Activated T-cell treated with anti-CD3 and anti-CD28 coated beads, Interleukin-2, amount 50 U/mL, for 1 hour (primary cell): ENCODE measurements at regions not wholly inside any gene's neighbourhood (a gene's known extent, or its start where the extent isn't known, plus 50 kb on each side); places are given as distances from the start of the nearest gene placed in this dataset.

Experiments used
- DNase-seq: peaks from one replicate; pipeline ENCODE4 v3.0.0-alpha.2; 2020

- no peak for DNase-seq
These were observed 289.6 kb downstream of the METTL4 start for GRCh38 chr18:2281523-2282199.

DNA sequence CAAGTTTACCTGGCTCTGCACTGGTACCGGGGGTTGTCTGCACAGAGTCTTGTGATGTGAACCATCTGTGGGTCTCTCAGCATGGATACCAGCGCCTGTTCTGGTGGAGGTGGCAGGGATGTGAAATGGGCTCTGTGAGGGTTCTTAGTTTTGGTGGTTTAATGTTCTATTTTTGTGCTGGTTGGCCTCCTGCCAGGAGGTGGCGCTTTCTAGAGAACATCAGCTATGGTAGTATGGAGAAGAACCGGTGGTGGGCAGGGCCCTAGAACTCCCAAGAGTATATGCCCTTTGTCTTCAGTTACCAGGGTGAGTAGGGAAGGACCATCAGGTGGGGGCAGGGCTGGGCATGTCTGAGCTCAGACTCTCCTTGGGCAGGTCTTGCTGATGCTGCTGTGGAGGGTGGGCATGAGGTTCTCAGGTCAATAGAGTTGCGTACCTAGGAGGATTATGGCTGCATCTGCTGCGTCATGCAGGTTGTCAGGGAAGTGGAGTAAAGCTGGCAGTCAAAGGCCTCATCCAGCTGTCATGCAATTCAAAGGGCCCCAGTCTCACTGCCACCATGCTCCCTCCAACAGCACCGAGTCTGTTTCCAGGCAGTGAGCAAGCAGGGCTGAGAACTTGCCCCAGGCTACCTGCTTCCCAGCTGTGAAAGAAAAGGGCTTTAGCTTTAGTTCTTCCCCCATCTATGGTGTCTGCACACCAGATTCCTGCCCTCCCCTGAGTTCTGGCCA, 278.0 kb downstream of the METTL4 start:
- no peak for DNase-seq

DNA sequence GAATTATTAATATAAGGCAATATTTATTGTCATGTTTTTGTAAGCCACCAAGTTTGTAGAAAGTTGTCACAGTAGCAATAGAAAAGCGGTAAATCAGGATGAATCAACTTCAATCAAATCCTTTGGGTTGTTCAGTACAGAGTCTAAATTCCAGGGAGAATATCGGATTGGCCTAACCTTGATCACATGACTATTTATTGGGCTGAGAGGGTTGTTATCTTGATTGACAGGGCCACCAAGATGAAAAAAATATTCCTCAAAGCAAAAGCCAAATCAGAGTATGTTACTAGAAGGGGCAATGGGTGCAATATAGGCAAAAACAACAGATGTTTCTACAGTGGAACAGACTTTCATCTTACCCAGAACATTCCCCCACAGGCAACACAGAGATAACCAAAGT, 270.0 kb downstream of the METTL4 start:
- no peak for DNase-seq

DNA sequence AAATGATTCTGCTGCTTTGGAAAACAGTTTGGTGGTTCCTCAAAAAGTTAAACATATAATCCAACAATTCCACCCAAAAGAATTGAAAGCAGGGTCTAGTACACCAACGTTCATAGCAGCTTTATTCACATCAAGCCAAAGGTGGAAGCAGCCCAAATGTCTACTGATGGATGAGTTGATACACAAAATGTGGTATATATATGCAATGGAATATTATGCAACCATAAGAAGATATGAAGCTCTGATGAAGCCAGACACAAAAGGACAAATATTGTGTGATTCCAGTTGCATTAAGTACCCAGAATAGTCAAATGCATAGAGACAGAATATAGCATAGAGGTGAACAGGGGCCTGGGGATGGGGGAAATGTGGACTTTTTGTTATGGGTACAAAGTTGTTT, 269.3 kb downstream of the METTL4 start:
- DNase-seq, result no peak

DNA sequence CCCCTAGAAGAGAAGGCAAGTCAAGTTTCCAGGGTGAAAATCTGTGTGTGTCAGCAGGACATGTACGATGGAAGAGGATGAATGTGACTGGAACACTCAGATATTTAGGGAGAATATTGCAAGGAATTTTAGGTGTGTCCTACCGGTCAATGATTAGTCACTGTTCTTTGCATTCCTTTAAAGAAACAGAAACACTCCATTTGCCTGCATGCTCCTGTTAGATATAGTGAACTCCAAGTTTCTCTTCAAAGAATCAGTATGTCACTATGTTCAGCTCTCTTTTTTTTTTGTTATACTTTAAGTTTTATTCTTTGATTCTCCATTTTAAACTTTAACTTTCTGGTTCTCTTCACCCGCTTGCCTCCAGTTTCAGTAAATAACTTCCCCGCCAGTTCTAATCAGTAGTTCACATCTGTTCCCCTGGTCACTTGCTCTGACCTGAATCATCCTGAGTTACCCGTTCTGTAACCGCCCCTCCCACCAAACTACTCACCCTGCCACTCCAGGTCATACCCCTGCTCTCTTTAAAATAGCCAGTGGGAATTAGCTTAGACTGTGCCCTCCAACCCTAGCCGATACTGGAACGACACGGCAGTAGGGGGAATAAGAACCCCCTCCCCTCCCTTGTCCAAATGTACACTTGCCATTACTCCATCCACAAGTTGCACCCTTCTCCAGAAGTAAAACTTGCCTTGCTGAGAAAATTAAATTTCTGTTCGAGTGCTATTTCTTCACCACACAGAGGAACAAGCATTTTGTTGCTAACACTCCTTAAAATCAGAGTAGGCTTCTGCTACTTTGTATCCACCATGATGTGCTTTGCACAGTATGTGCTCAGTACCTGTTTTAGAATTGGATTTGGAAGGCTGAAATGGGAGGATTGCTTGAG, 268.4 kb downstream of the METTL4 start:
- no peak for DNase-seq

GRCh38 chr18:2303517-2304238, 267.6 kb downstream of the METTL4 start:
- no peak for DNase-seq

GRCh38 chr18:2304378-2305175, 266.7 kb downstream of the METTL4 start:
- DNase-seq, result no peak

- no peak for DNase-seq
These were observed 264.7 kb downstream of the METTL4 start for GRCh38 chr18:2306606-2307005.

GRCh38 chr18:2310886-2311285, 260.4 kb downstream of the METTL4 start:
- no peak for DNase-seq

GRCh38 chr18:2312440-2312839, 258.9 kb downstream of the METTL4 start:
- DNase-seq, result no peak

DNA sequence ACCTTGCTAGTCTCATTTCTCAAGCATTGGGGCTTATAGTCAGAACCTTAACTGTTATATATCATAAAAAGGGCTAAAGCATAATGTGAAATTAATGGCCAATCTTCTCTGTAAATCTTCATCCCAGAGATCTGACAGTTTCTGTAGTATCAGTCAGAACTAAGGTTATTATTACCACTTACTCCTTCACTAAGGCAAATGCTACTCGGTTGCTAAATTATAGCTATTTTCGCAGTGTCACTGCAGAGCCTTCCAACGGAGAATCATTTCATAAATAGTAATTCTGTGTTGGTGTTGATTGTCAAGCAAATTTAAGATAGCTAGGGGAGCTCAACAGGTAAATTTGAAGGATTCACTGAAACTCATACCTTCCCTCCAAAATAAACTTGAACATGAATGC, 258.0 kb downstream of the METTL4 start:
- no peak for DNase-seq

- no peak for DNase-seq
These were observed 255.1 kb downstream of the METTL4 start for GRCh38 chr18:2316082-2316750.

GRCh38 chr18:2316751-2317696, 254.3 kb downstream of the METTL4 start:
- DNase-seq, result no peak

GRCh38 chr18:2324459-2324858, 246.8 kb downstream of the METTL4 start:
- DNase-seq, result no peak

DNA sequence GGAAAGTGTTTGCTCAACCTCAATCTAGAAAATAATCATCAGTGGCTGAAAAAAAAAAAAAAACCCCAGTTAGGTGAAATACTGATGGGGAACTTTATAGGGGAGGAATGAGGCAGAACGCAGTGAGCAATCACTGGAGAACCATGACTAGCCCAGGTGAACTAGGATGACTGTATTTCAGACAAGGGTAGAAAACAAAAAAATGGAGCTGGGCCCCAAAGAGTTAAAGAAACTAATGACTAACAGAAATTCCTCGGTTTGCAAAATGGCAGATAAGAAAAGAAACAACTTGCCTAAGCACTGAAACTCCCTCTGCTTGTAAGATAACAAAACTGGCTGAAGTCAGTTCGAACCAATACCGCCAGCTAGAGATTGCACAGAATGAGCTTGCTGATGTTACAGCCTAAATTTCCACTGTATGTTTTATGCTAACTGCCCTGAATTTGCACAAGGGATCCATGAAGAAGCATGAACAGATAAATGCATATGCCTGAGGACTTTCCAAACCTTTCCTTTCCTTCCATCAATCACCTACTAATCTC, 245.9 kb downstream of the METTL4 start:
- DNase-seq, result no peak

DNA sequence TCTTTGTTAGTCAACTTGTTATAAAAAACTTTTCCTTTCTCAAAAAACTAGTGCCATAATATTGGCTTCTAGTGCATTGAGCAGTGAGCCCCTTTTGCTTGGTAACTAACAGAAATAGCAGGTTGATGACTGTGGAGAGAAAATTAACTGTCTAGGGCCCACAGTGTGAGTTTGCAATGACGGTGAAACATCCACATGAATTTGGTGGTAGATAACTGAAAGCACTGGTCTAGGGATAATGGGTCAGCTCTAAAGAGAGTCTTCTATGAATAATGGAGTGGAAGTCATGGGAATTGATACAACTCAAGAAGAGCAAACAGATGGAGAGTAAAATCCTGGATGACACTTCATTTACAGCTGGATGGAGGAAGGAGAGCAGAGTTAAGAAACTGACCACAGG, 245.4 kb downstream of the METTL4 start:
- DNase-seq, result no peak

DNA sequence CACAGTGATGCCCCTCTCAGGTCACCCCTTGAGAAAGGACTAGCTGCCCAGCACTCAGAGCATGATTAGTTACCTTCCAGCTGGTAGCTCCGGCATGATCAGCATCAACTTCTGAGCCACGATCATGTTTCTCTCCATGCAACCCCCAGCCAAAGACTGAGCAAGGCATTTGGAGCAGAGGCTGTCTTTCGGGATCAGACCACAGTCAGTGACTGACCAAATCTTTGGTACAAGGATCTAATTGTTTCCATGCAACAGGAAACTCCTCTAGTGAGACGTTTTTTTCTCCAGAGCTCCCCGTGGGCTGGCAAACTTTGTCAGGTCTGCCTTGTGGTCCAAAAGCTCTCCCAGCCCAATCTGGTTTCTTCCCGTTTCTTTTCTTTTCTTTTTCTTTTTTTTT, 244.3 kb downstream of the METTL4 start:
- DNase-seq, result no peak

DNA sequence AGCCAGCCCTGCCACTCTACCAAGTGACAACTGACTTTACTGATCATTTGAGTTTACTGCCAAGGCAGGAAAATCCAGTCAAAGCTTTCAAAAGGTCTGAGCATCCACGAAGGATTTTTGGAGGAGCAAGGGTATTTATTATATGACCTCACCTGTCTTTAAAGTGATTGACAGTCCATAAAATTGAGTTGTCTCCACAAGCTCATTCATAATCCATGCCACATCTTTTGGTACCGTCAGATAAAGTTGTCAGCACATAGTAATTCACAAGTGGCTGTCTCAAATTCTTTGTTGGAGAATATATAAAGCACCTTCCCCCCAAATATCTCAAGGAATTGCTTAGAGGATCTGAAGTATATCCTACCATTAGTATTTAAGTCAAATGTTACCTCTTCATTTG, 240.5 kb downstream of the METTL4 start:
- no peak for DNase-seq

DNA sequence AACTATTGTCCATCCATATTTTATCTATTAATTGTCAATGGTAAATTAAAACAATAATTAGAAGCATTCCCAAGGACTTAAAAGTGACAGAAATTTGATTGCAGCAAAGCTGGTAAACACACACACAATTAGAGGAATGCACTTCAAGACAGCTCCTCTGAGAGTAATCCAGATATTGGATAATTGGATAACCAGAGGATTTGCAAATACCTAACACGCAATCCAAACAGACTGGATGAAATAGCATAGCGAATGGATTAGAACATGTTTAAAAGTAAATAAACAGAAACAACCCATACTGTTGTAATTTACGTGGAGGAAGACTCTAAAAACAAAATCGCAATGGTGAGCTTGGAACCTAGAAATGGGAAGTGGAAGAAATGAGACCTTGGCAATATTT, 239.8 kb downstream of the METTL4 start:
- DNase-seq, result no peak
